Stomach (tissue), 8 donors: ENCODE measurements at regions not wholly inside any gene's neighbourhood (a gene's known extent, or its start where the extent isn't known, plus 50 kb on each side); places are given as distances from the start of the nearest gene placed in this dataset.

Source experiments
- DNase-seq, 2 donors: peaks; one replicate each; pipeline versions ENCODE4 v3.0.0 to v3.0.0-alpha.2; 2013 to 2019
- H3K27ac ChIP-seq, 5 donors: fragments of 200-600 bp in 4 of 5; sonication (generic) in 4 of 5; one replicate each; pipeline ENCODE4 v1.5.1; 2013 to 2019; ENCODE audit warnings: mild to moderate bottlenecking in 1 of 5, moderate library complexity in 1 of 5
- H3K27me3 ChIP-seq, 3 donors: fragments of 200-600 bp; sonication (generic); one replicate each; pipeline ENCODE4 v1.5.1; 2017 to 2019; ENCODE audit warnings: mixed run types in 1 of 3
- H3K36me3 ChIP-seq, 4 donors: fragments of 200-600 bp; sonication (generic); 1 replicate in 3 of 4; 2 replicates in 1 of 4; pipeline ENCODE4 v1.5.1; 2016 to 2019
- H3K4me1 ChIP-seq, 4 donors: fragments of 200-600 bp; sonication (generic); one replicate each; pipeline ENCODE4 v1.5.1; 2016 to 2019
- H3K4me3 ChIP-seq, 4 donors: fragments of 200-600 bp; sonication (generic) in 3 of 4; one replicate each; pipeline ENCODE4 v1.5.1; 2016 to 2019; ENCODE audit warnings: mild to moderate bottlenecking in 1 of 4
- H3K9me3 ChIP-seq, 4 donors: fragments of 200-600 bp; sonication (generic); one replicate each; pipeline ENCODE4 v1.5.1; 2016 to 2019
- CTCF ChIP-seq, 7 experiments: fragments of 450-650 bp in 4 of 7; fragments of 200-600 bp in 3 of 7; sonication (generic) in 3 of 7; IDR thresholded peaks; one replicate each; pipeline ENCODE4 v1.5.1; 2016 to 2019; ENCODE audit warnings: antibody characterized with exemption in 7 of 7, control low read depth in 2 of 7, mild to moderate bottlenecking in 1 of 7
- EP300 ChIP-seq: sonication (generic); formaldehyde crosslinking; IDR thresholded peaks from one replicate; pipeline ENCODE4 v1.6.1; 2017; ENCODE audit warnings: antibody characterized with exemption
- POLR2A ChIP-seq, 4 donors: fragments of 450-650 bp; IDR thresholded peaks; one replicate each; pipeline ENCODE4 v1.6.1; 2016; ENCODE audit warnings: antibody characterized with exemption in 4 of 4, control low read depth in 2 of 4, mild to moderate bottlenecking in 1 of 4, moderate library complexity in 1 of 4
- POLR2AphosphoS5 ChIP-seq, 3 donors: sonication (generic); formaldehyde crosslinking; IDR thresholded peaks; one replicate each; pipeline ENCODE4 v1.6.1; 2016; ENCODE audit warnings: antibody characterized with exemption in 3 of 3
- WGBS, 5 donors: extraction: QIAGEN DNeasy Blood & Tissue Kit in 3 of 5; methylation state at CpG; one replicate each; pipeline versions ENCODE4 v1.1.5 to v1.1.7; 2013 to 2018; 5-methylcytosine and 5-hydroxymethylcytosine counted together
- intact Hi-C: fragments of 100-400 bp; cut with DNase I; formaldehyde crosslinking; loops from one replicate; pipeline ENCODE4 v1.15.1; 2023; ENCODE audit warnings: low total_unique reads
- donor health status: healthy with polysubstance abuse.
- donor health status: Bipolar disorder and iron deficiency.
- donor health status: healthy.

DNA sequence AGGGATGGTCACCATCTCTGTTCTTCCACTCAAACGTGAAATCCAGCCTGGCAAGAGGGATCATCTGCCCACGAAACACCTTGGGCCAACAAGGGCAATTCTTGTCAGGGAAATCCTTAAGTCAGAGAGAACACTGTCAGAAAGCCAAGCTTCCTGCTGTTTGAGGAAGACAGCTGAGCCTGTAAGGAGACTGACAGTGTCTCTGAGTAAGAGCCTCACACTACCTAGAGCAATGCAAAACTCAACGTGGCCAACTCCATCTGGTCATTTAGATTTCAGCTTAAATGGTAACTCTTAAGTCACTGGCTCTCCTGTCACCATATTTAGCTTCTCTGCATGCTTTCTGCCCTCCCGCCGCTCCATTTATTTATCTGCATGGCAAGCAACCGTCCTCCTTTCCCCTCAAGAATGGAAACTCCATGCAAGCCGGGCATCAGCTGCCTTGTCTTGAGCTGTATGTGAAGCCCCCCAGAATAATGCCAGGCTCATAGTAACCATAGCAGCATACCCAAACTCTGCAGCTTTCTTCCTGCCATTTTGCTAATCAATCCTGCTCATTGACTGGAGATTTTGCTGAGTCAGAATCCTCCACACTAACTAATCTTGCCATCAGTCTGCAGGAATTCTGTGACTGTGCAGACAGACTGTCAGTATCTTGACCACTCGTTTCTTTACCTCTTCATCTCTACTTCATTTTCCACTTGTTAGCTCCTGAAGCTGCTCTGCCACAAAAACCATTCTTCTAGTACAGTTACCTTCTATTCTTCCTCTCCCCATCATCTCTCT is 159.8 kb downstream of the IRS2 start:
- 69 to 78% (median 74%) methylated on average over 8 of the region's 8 CpGs for WGBS, 5 donors

DNA sequence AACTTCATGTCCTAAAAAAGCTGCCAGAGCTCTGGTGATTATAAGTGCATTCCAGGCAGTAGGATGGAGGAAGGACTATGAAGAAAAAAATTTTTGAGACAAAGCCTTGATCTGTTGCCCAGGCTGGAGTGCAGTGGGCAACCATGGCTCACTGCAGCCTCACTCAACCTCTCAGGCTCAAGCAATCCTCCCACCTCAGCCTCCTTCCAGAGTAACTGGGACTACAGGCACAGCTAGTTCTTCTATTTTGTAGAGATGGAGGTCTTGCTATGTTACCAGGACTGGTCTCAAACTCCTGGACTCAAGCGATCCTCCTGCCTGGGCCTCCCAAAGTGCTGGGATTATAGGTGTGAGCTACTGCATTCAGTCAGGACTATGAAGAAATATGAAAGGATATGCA is 161.2 kb downstream of the IRS2 start:
- no peak overlapping the region for H3K4me3 ChIP-seq
- TF ChIP-seq POLR2AphosphoS5 (IDR thresholded peaks at IDR 0.05) (no peak), CTCF (IDR thresholded peaks at IDR 0.05) (no peak), POLR2A (IDR thresholded peaks at IDR 0.05) (no peak), EP300 (no peak)
- WGBS, 5 donors = 43 to 100% (median 96%) methylated on average over 1 of the region's 1 CpG
- no peak for DNase-seq
- intact Hi-C loops = no loop called here
- peaks cover 0 to 7% (median 0%) of the 10 kb centered on the region in 4 donors for H3K4me1 ChIP-seq
- H3K27me3 ChIP-seq = no peaks in the 10 kb centered on the region
- no peaks in the 10 kb centered on the region for H3K9me3 ChIP-seq
- no peak overlapping the region for H3K27ac ChIP-seq
- H3K36me3 ChIP-seq = no peaks in the 10 kb centered on the region

More for the DNA sequence above, 159.8 kb downstream of the IRS2 start:
- Histone ChIP-seq H3K4me3 (no peak overlapping the region), H3K9me3 (no peaks in the 10 kb centered on the region), H3K27ac (no peak overlapping the region), H3K27me3 (no peaks in the 10 kb centered on the region), H3K36me3 (no peaks in the 10 kb centered on the region), H3K4me1 (peaks cover 0 to 7% (median 0%) of the 10 kb centered on the region in 4 donors)
- intact Hi-C loops = no loop called here
- DNase-seq = no peak
- TF ChIP-seq EP300 = no peak
- TF ChIP-seq POLR2A (IDR thresholded peaks at IDR 0.05) = no peak
- TF ChIP-seq CTCF (IDR thresholded peaks at IDR 0.05) = no peak
- no peak for TF ChIP-seq POLR2AphosphoS5 (IDR thresholded peaks at IDR 0.05)

GRCh38 chr13:109622006-109622405 is 164.4 kb downstream of the IRS2 start:
- H3K4me3 ChIP-seq = no peak overlapping the region
- DNase-seq = peak in 1 of 2 donors; percentile 30
- no peaks in the 10 kb centered on the region for H3K27me3 ChIP-seq
- no peak overlapping the region for H3K27ac ChIP-seq
- intact Hi-C loops = no loop called here
- H3K9me3 ChIP-seq = no peaks in the 10 kb centered on the region
- TF ChIP-seq POLR2AphosphoS5 (IDR thresholded peaks at IDR 0.05) = no peak
- TF ChIP-seq EP300 = no peak
- no peak for TF ChIP-seq POLR2A (IDR thresholded peaks at IDR 0.05)
- TF ChIP-seq CTCF (IDR thresholded peaks at IDR 0.05) = no peak
- WGBS, 5 donors = 58 to 87% (median 61%) methylated on average over 4 of the region's 4 CpGs
- no peaks in the 10 kb centered on the region for H3K36me3 ChIP-seq
- no peaks in the 10 kb centered on the region for H3K4me1 ChIP-seq

GRCh38 chr13:109615721-109616420 is 170.5 kb downstream of the IRS2 start:
- Histone ChIP-seq H3K4me1 (no peaks in the 10 kb centered on the region), H3K4me3 (no peak overlapping the region), H3K27ac (no peak overlapping the region), H3K27me3 (no peaks in the 10 kb centered on the region), H3K36me3 (no peaks in the 10 kb centered on the region), H3K9me3 (no peaks in the 10 kb centered on the region)
- WGBS, 5 donors = 83 to 89% (median 87%) methylated on average over 8 of the region's 8 CpGs
- TF ChIP-seq EP300 = no peak
- TF ChIP-seq POLR2A (IDR thresholded peaks at IDR 0.05) = no peak
- no peak for TF ChIP-seq POLR2AphosphoS5 (IDR thresholded peaks at IDR 0.05)
- TF ChIP-seq CTCF (IDR thresholded peaks at IDR 0.05) = no peak
- no peak for DNase-seq
- intact Hi-C loops = no loop called here
